ENCODE measurements at regions not wholly inside any gene's neighbourhood (a gene's known extent, or its start where the extent isn't known, plus 50 kb on each side); places are given as distances from the start of the nearest gene placed in this dataset.

- Histone ChIP-seq H3K79me2 (ENCODE audit: insufficient read depth, low read length) (no peaks in the 10 kb centered on the region), H3K4me3 (ENCODE audit: low read depth, low read length, poor library complexity, severe bottlenecking) (no peak overlapping the region), H4K20me1 (ENCODE audit: insufficient read depth, low read length) (no peaks in the 10 kb centered on the region), H3K27me3 (ENCODE audit: insufficient read depth, low read length) (no peaks in the 10 kb centered on the region), H2AFZ (ENCODE audit: low read length) (no peak overlapping the region), H3K9me3 (ENCODE audit: low read length) (no peaks in the 10 kb centered on the region), H3K27ac (ENCODE audit: low read depth, low read length, poor library complexity, severe bottlenecking) (no peak overlapping the region), H3K36me3 (ENCODE audit: insufficient read depth, low read length) (no peaks in the 10 kb centered on the region), H3F3A (ENCODE audit: insufficient read depth, low read length) (no peaks in the 10 kb centered on the region), H3K4me1 (ENCODE audit: insufficient read depth, low read length, severe bottlenecking) (no peaks in the 10 kb centered on the region), H3K9me2 (ENCODE audit: low read depth, low read length) (no peaks in the 10 kb centered on the region), H3K9ac (ENCODE audit: low read length) (no peak overlapping the region), H3K4me2 (ENCODE audit: low read length) (no peak overlapping the region)
- no peak for TF ChIP-seq EZH2 (IDR thresholded peaks at IDR 0.05; ENCODE audit: borderline replicate concordance, low read length)
- TF ChIP-seq, protein P1, sequence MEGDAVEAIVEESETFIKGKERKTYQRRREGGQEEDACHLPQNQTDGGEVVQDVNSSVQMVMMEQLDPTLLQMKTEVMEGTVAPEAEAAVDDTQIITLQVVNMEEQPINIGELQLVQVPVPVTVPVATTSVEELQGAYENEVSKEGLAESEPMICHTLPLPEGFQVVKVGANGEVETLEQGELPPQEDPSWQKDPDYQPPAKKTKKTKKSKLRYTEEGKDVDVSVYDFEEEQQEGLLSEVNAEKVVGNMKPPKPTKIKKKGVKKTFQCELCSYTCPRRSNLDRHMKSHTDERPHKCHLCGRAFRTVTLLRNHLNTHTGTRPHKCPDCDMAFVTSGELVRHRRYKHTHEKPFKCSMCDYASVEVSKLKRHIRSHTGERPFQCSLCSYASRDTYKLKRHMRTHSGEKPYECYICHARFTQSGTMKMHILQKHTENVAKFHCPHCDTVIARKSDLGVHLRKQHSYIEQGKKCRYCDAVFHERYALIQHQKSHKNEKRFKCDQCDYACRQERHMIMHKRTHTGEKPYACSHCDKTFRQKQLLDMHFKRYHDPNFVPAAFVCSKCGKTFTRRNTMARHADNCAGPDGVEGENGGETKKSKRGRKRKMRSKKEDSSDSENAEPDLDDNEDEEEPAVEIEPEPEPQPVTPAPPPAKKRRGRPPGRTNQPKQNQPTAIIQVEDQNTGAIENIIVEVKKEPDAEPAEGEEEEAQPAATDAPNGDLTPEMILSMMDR (IDR thresholded peaks at IDR 0.05; ENCODE audit: low read length), result no peak
These were observed 1107.9 kb downstream of the PLA2G4A start for GRCh38 chr1:187936667-187937066.

GRCh38 chr1:187938092-187938491 lies 1109.3 kb downstream of the PLA2G4A start:
- Histone ChIP-seq H3F3A (ENCODE audit: insufficient read depth, low read length) (no peaks in the 10 kb centered on the region), H4K20me1 (ENCODE audit: insufficient read depth, low read length) (no peaks in the 10 kb centered on the region), H3K9ac (ENCODE audit: low read length) (no peak overlapping the region), H3K27ac (ENCODE audit: low read depth, low read length, poor library complexity, severe bottlenecking) (no peak overlapping the region), H3K9me3 (ENCODE audit: low read length) (no peaks in the 10 kb centered on the region), H3K9me2 (ENCODE audit: low read depth, low read length) (no peaks in the 10 kb centered on the region), H3K4me3 (ENCODE audit: low read depth, low read length, poor library complexity, severe bottlenecking) (no peak overlapping the region), H3K79me2 (ENCODE audit: insufficient read depth, low read length) (no peaks in the 10 kb centered on the region), H2AFZ (ENCODE audit: low read length) (no peak overlapping the region), H3K4me2 (ENCODE audit: low read length) (no peak overlapping the region), H3K27me3 (ENCODE audit: insufficient read depth, low read length) (no peaks in the 10 kb centered on the region), H3K36me3 (ENCODE audit: insufficient read depth, low read length) (no peaks in the 10 kb centered on the region), H3K4me1 (ENCODE audit: insufficient read depth, low read length, severe bottlenecking) (no peaks in the 10 kb centered on the region)
- TF ChIP-seq, protein P1 (IDR thresholded peaks at IDR 0.05; ENCODE audit: low read length), result no peak

GRCh38 chr1:187942986-187943385 lies 1114.2 kb downstream of the PLA2G4A start:
- Histone ChIP-seq H4K20me1 (ENCODE audit: insufficient read depth, low read length) (no peaks in the 10 kb centered on the region), H3K4me1 (ENCODE audit: insufficient read depth, low read length, severe bottlenecking) (no peaks in the 10 kb centered on the region), H3K9ac (ENCODE audit: low read length) (no peak overlapping the region), H3K27me3 (ENCODE audit: insufficient read depth, low read length) (no peaks in the 10 kb centered on the region), H3K9me2 (ENCODE audit: low read depth, low read length) (no peaks in the 10 kb centered on the region), H3K9me3 (ENCODE audit: low read length) (no peaks in the 10 kb centered on the region), H3K4me3 (ENCODE audit: low read depth, low read length, poor library complexity, severe bottlenecking) (no peak overlapping the region), H2AFZ (ENCODE audit: low read length) (no peak overlapping the region), H3K36me3 (ENCODE audit: insufficient read depth, low read length) (no peaks in the 10 kb centered on the region), H3K27ac (ENCODE audit: low read depth, low read length, poor library complexity, severe bottlenecking) (no peak overlapping the region), H3K4me2 (ENCODE audit: low read length) (no peak overlapping the region), H3K79me2 (ENCODE audit: insufficient read depth, low read length) (no peaks in the 10 kb centered on the region), H3F3A (ENCODE audit: insufficient read depth, low read length) (no peaks in the 10 kb centered on the region)
- TF ChIP-seq EZH2 (IDR thresholded peaks at IDR 0.05; ENCODE audit: borderline replicate concordance, low read length), result no peak
- TF ChIP-seq, protein P1 (IDR thresholded peaks at IDR 0.05; ENCODE audit: low read length), result no peak
